ENCODE measurements at regions not wholly inside any gene's neighbourhood (a gene's known extent, or its start where the extent isn't known, plus 50 kb on each side); places are given as distances from the start of the nearest gene placed in this dataset.

- TF ChIP-seq, protein P1, sequence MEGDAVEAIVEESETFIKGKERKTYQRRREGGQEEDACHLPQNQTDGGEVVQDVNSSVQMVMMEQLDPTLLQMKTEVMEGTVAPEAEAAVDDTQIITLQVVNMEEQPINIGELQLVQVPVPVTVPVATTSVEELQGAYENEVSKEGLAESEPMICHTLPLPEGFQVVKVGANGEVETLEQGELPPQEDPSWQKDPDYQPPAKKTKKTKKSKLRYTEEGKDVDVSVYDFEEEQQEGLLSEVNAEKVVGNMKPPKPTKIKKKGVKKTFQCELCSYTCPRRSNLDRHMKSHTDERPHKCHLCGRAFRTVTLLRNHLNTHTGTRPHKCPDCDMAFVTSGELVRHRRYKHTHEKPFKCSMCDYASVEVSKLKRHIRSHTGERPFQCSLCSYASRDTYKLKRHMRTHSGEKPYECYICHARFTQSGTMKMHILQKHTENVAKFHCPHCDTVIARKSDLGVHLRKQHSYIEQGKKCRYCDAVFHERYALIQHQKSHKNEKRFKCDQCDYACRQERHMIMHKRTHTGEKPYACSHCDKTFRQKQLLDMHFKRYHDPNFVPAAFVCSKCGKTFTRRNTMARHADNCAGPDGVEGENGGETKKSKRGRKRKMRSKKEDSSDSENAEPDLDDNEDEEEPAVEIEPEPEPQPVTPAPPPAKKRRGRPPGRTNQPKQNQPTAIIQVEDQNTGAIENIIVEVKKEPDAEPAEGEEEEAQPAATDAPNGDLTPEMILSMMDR (IDR thresholded peaks at IDR 0.05; ENCODE audit: low read length), result no peak
- TF ChIP-seq EZH2 (IDR thresholded peaks at IDR 0.05; ENCODE audit: borderline replicate concordance, low read length), result no peak
These were observed 323.9 kb upstream of the CXXC4 start for GRCh38 chr4:104818579-104818978.
